GM12878 (cell line): ENCODE measurements at regions not wholly inside any gene's neighbourhood (a gene's known extent, or its start where the extent isn't known, plus 50 kb on each side); places are given as distances from the start of the nearest gene placed in this dataset.

ENCODE experiments used
- CEBPZ ChIP-seq: fragments of 150-350 bp; IDR thresholded peaks from 2 replicates; pipeline ENCODE4 v1.6.1; 2016; ENCODE audit warnings: low read depth, low read length
- DPF2 ChIP-seq: fragments of 450-650 bp; IDR thresholded peaks from 2 replicates; pipeline ENCODE4 v1.6.1; 2017; ENCODE audit warnings: mild to moderate bottlenecking
- EP300 ChIP-seq, 2 experiments: fragments of 150-350 bp in 1 of 2; IDR thresholded peaks; 2 replicates each; pipeline ENCODE4 v1.6.1; 2011 to 2012; ENCODE audit warnings: low read depth in 2 of 2, low read length in 2 of 2, borderline replicate concordance in 1 of 2, improper control_type of control experiment in 1 of 2, inconsistent platforms in 1 of 2; ENCODE audit not compliant: control insufficient read depth in 1 of 2
- MLLT1 ChIP-seq: fragments of 450-650 bp; IDR thresholded peaks from 2 replicates; pipeline ENCODE4 v1.6.1; 2016; ENCODE audit warnings: mild to moderate bottlenecking
- PAX5 ChIP-seq: IDR thresholded peaks from 2 replicates; pipeline ENCODE4 v1.6.1; 2011; ENCODE audit warnings: low read depth, low read length, borderline replicate concordance
- TBL1XR1 ChIP-seq: IDR thresholded peaks from 2 replicates; pipeline ENCODE4 v1.6.1; 2012; ENCODE audit warnings: low read depth, low read length, improper control_type of control experiment
- TF ChIP-seq, protein P1 (sequence below): fragments of 450-650 bp; IDR thresholded peaks from 2 replicates; pipeline ENCODE4 v1.6.1; 2017; ENCODE audit warnings: mild to moderate bottlenecking
- TF ChIP-seq, protein P2 (sequence below): fragments of 450-650 bp; IDR thresholded peaks from 2 replicates; pipeline ENCODE4 v1.6.1; 2016; ENCODE audit warnings: mild to moderate bottlenecking, moderate library complexity, borderline replicate concordance

- TF ChIP-seq MLLT1 (no peak), TBL1XR1 (no peak), EP300 (IDR thresholded peaks at IDR 0.05; ENCODE audit: borderline replicate concordance in 1 of 2, control insufficient read depth in 1 of 2, low read depth in 2 of 2, low read length in 2 of 2) (no peak), CEBPZ (no peak), PAX5 (no peak), DPF2 (no peak)
- TF ChIP-seq, protein P1, sequence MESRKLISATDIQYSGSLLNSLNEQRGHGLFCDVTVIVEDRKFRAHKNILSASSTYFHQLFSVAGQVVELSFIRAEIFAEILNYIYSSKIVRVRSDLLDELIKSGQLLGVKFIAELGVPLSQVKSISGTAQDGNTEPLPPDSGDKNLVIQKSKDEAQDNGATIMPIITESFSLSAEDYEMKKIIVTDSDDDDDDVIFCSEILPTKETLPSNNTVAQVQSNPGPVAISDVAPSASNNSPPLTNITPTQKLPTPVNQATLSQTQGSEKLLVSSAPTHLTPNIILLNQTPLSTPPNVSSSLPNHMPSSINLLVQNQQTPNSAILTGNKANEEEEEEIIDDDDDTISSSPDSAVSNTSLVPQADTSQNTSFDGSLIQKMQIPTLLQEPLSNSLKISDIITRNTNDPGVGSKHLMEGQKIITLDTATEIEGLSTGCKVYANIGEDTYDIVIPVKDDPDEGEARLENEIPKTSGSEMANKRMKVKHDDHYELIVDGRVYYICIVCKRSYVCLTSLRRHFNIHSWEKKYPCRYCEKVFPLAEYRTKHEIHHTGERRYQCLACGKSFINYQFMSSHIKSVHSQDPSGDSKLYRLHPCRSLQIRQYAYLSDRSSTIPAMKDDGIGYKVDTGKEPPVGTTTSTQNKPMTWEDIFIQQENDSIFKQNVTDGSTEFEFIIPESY: no peak
- TF ChIP-seq, protein P2, sequence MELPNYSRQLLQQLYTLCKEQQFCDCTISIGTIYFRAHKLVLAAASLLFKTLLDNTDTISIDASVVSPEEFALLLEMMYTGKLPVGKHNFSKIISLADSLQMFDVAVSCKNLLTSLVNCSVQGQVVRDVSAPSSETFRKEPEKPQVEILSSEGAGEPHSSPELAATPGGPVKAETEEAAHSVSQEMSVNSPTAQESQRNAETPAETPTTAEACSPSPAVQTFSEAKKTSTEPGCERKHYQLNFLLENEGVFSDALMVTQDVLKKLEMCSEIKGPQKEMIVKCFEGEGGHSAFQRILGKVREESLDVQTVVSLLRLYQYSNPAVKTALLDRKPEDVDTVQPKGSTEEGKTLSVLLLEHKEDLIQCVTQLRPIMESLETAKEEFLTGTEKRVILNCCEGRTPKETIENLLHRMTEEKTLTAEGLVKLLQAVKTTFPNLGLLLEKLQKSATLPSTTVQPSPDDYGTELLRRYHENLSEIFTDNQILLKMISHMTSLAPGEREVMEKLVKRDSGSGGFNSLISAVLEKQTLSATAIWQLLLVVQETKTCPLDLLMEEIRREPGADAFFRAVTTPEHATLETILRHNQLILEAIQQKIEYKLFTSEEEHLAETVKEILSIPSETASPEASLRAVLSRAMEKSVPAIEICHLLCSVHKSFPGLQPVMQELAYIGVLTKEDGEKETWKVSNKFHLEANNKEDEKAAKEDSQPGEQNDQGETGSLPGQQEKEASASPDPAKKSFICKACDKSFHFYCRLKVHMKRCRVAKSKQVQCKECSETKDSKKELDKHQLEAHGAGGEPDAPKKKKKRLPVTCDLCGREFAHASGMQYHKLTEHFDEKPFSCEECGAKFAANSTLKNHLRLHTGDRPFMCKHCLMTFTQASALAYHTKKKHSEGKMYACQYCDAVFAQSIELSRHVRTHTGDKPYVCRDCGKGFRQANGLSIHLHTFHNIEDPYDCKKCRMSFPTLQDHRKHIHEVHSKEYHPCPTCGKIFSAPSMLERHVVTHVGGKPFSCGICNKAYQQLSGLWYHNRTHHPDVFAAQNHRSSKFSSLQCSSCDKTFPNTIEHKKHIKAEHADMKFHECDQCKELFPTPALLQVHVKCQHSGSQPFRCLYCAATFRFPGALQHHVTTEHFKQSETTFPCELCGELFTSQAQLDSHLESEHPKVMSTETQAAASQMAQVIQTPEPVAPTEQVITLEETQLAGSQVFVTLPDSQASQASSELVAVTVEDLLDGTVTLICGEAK: no peak
Measured at GRCh38 chr22:27128461-27129085, 471.2 kb downstream of the MIAT start (continued).
